HEK293 (cell line): ENCODE measurements at regions not wholly inside any gene's neighbourhood (a gene's known extent, or its start where the extent isn't known, plus 50 kb on each side); places are given as distances from the start of the nearest gene placed in this dataset.

ENCODE experiments used
- CTCF ChIP-seq: fragments of 450-650 bp; formaldehyde crosslinking; IDR thresholded peaks from 2 replicates; pipeline ENCODE4 v1.5.1; 2016; ENCODE audit warnings: missing biosample characterization, missing genetic modification characterization
- KLF10 ChIP-seq: fragments of 450-650 bp; IDR thresholded peaks from 2 replicates; pipeline ENCODE4 v1.5.1; 2018; ENCODE audit warnings: missing biosample characterization, mild to moderate bottlenecking, missing genetic modification characterization
- SP2 ChIP-seq: fragments of 450-650 bp; formaldehyde crosslinking; IDR thresholded peaks from 2 replicates; pipeline ENCODE4 v1.5.1; 2016; ENCODE audit warnings: missing biosample characterization, missing genetic modification characterization
- ZBTB10 ChIP-seq: fragments of 450-650 bp; formaldehyde crosslinking; IDR thresholded peaks from 2 replicates; pipeline ENCODE4 v1.5.1; 2016; ENCODE audit warnings: missing biosample characterization, missing genetic modification characterization
- ZNF121 ChIP-seq: fragments of 450-650 bp; formaldehyde crosslinking; IDR thresholded peaks from 2 replicates; pipeline ENCODE4 v1.5.1; 2016; ENCODE audit warnings: missing biosample characterization, missing genetic modification characterization
- ZNF398 ChIP-seq: fragments of 450-650 bp; formaldehyde crosslinking; IDR thresholded peaks from 2 replicates; pipeline ENCODE4 v1.5.1; 2017; ENCODE audit warnings: missing biosample characterization, missing genetic modification characterization
- ZNF530 ChIP-seq: fragments of 450-650 bp; formaldehyde crosslinking; IDR thresholded peaks from 2 replicates; pipeline ENCODE4 v1.5.1; 2016; ENCODE audit warnings: low read depth, missing biosample characterization, missing genetic modification characterization

GRCh38 chr3:5427938-5428337 lies 240.4 kb downstream of the EDEM1 start:
- TF ChIP-seq ZNF121 (no peak), ZNF398 (no peak), KLF10 (tag by site-specific recombination) (no peak), ZNF530 (tag by site-specific recombination) (no peak), SP2 (tag by site-specific recombination) (no peak), CTCF (no peak), ZBTB10 (tag by site-specific recombination) (no peak)
